ENCODE measurements at regions not wholly inside any gene's neighbourhood (a gene's known extent, or its start where the extent isn't known, plus 50 kb on each side); places are given as distances from the start of the nearest gene placed in this dataset.

GRCh38 chr2:18701981-18702380, 112.6 kb upstream of the NT5C1B start:
- Histone ChIP-seq H3K27ac (ENCODE audit: extremely low read length, insufficient read depth, low read length) (no peak overlapping the region), H3K9me3 (ENCODE audit: low read length) (no peaks in the 10 kb centered on the region), H3K79me2 (ENCODE audit: insufficient read depth, low read length) (no peaks in the 10 kb centered on the region), H3K4me3 (replicated peaks in 1 of 3; ENCODE audit: insufficient read depth in 1 of 3, low read depth in 2 of 3, low read length in 3 of 3) (no peak overlapping the region), H3K27me3 (ENCODE audit: control insufficient read depth in 1 of 2, insufficient read depth in 2 of 2, low read length in 2 of 2) (no peaks in the 10 kb centered on the region), H2AFZ (ENCODE audit: low read length) (no peak overlapping the region), H3K4me1 (ENCODE audit: insufficient read depth, low read length) (no peaks in the 10 kb centered on the region), H4K20me1 (ENCODE audit: insufficient read depth, low read length) (no peaks in the 10 kb centered on the region), H3K4me2 (ENCODE audit: low read depth, low read length) (no peak overlapping the region), H3K36me3 (replicated peaks in 1 of 2; ENCODE audit: control insufficient read depth in 1 of 2, insufficient read depth in 2 of 2, low read length in 2 of 2) (no peaks in the 10 kb centered on the region), H3K9ac (ENCODE audit: insufficient read depth, low read depth, low read length) (no peak overlapping the region)
- ATAC-seq (no peak; the same call in 2 of the 3 replicates), DNase-seq (ENCODE audit: low spot score) (no peak), FAIRE-seq (no peak)
- BruUV-seq (replicated peaks) = no TSS peak
- ChIA-PET CTCF (ENCODE audit: low intra/inter-chr PET ratio, low total read pairs) (no interaction called here), POLR2A (no interaction called here)
- intact Hi-C loops (cut with micrococcal nuclease; ENCODE audit: unreplicated experiment) (no loop called here), in situ Hi-C loops (cut with HindIII; ENCODE audit: extremely low pct_ligation_motif_present, low pct_unique_long_range_greater_than_20kb) (no loop called here)
- TF ChIP-seq TEF (CRISPR knock-in tag; IDR thresholded peaks at IDR 0.05) = no peak
- TF ChIP-seq U2AF2 (IDR thresholded peaks at IDR 0.05; ENCODE audit: low read depth, low read length) = no peak
- TF ChIP-seq, protein P1, sequence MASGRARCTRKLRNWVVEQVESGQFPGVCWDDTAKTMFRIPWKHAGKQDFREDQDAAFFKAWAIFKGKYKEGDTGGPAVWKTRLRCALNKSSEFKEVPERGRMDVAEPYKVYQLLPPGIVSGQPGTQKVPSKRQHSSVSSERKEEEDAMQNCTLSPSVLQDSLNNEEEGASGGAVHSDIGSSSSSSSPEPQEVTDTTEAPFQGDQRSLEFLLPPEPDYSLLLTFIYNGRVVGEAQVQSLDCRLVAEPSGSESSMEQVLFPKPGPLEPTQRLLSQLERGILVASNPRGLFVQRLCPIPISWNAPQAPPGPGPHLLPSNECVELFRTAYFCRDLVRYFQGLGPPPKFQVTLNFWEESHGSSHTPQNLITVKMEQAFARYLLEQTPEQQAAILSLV (CRISPR knock-in tag; IDR thresholded peaks at IDR 0.05; ENCODE audit: borderline replicate concordance) = no peak
- no peak for TF ChIP-seq HNRNPL (IDR thresholded peaks at IDR 0.05; ENCODE audit: low read depth, low read length)
- no peak for TF ChIP-seq TEAD2 (CRISPR knock-in tag; IDR thresholded peaks at IDR 0.05)
- TF ChIP-seq THAP8 (CRISPR knock-in tag; IDR thresholded peaks at IDR 0.05; ENCODE audit: borderline replicate concordance) = no peak
- TF ChIP-seq NFRKB (IDR thresholded peaks at IDR 0.05) = no peak
- no peak for TF ChIP-seq ZNF501 (CRISPR knock-in tag; IDR thresholded peaks at IDR 0.05)
- no peak for TF ChIP-seq ZNF563 (CRISPR knock-in tag; IDR thresholded peaks at IDR 0.05)
- TF ChIP-seq TBL1XR1 (IDR thresholded peaks at IDR 0.05; ENCODE audit: borderline replicate concordance, low read length, partially characterized antibody) = no peak
- TF ChIP-seq, protein P2, sequence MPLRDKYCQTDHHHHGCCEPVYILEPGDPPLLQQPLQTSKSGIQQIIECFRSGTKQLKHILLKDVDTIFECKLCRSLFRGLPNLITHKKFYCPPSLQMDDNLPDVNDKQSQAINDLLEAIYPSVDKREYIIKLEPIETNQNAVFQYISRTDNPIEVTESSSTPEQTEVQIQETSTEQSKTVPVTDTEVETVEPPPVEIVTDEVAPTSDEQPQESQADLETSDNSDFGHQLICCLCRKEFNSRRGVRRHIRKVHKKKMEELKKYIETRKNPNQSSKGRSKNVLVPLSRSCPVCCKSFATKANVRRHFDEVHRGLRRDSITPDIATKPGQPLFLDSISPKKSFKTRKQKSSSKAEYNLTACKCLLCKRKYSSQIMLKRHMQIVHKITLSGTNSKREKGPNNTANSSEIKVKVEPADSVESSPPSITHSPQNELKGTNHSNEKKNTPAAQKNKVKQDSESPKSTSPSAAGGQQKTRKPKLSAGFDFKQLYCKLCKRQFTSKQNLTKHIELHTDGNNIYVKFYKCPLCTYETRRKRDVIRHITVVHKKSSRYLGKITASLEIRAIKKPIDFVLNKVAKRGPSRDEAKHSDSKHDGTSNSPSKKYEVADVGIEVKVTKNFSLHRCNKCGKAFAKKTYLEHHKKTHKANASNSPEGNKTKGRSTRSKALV (CRISPR knock-in tag; IDR thresholded peaks at IDR 0.05) = no peak
- no peak for TF ChIP-seq PCBP1 (IDR thresholded peaks at IDR 0.05; ENCODE audit: borderline replicate concordance, low read depth, low read length)
- TF ChIP-seq ZNF407 (CRISPR knock-in tag; IDR thresholded peaks at IDR 0.05; ENCODE audit: not compliant biosample characterization) = no peak
